OCI-LY7 (cell line): ENCODE measurements at regions not wholly inside any gene's neighbourhood (a gene's known extent, or its start where the extent isn't known, plus 50 kb on each side); places are given as distances from the start of the nearest gene placed in this dataset.

Source experiments
- BruUV-seq: library from RNA; stranded (reverse); fragments of 400-500 nt; replicated peaks from 2 replicates; lab custom pipeline; 2021; lab: Mats Ljungman, UMichigan
- CTCF ChIA-PET: fragments of 300-600 bp; sonication (Branson Sonifier 250); formaldehyde crosslinking; loops from one replicate; lab custom pipeline; 2022; ENCODE audit warnings: antibody characterized with exemption; ENCODE audit not compliant: unreplicated experiment; lab: Charles Lee
- POLR2A ChIA-PET: fragments of 300-600 bp; sonication (Branson Sonifier 250); formaldehyde crosslinking; loops from one replicate; lab custom pipeline; 2022; ENCODE audit warnings: antibody characterized with exemption; lab: Charles Lee
- DNase-seq: peaks from one replicate; pipeline ENCODE4 v3.0.0-alpha.2; 2015; ENCODE audit warnings: low spot score
- H2AFZ ChIP-seq: fragments of 200-600 bp; sonication (generic), shearing (Covaris generic); 2 replicates; pipeline ENCODE4 v1.6.1; 2014; ENCODE audit warnings: mild to moderate bottlenecking, antibody characterized with exemption, low read length, moderate library complexity
- H3K27ac ChIP-seq: fragments of 200-600 bp; sonication (generic); 2 replicates; pipeline ENCODE4 v1.5.1; 2014; ENCODE audit warnings: mixed run types, low read depth, mild to moderate bottlenecking, moderate library complexity, low read length, inconsistent platforms; ENCODE audit not compliant: poor library complexity, severe bottlenecking
- H3K36me3 ChIP-seq: fragments of 200-600 bp; sonication (generic); 2 replicates; pipeline ENCODE4 v1.6.1; 2014; ENCODE audit warnings: mild to moderate bottlenecking, antibody characterized with exemption, low read length, moderate library complexity, mixed read lengths; ENCODE audit not compliant: insufficient read depth
- H3K4me1 ChIP-seq: fragments of 200-600 bp; sonication (generic); 2 replicates; pipeline ENCODE4 v1.5.1; 2014; ENCODE audit warnings: mild to moderate bottlenecking, low read length; ENCODE audit not compliant: insufficient read depth, poor library complexity, severe bottlenecking
- H3K4me2 ChIP-seq: fragments of 200-600 bp; sonication (generic); 2 replicates; pipeline ENCODE4 v1.6.1; 2014; ENCODE audit warnings: mild to moderate bottlenecking, low read length
- H3K4me3 ChIP-seq: fragments of 200-600 bp; sonication (generic); 2 replicates; pipeline ENCODE4 v1.5.1; 2014; ENCODE audit warnings: mild to moderate bottlenecking, low read depth, low read length; ENCODE audit not compliant: poor library complexity, severe bottlenecking
- H3K79me2 ChIP-seq: fragments of 200-600 bp; sonication (generic); 2 replicates; pipeline ENCODE4 v1.6.1; 2016; ENCODE audit warnings: low read depth, mild to moderate bottlenecking, low read length, moderate library complexity, mixed read lengths; ENCODE audit not compliant: insufficient read depth
- H3K9me2 ChIP-seq: fragments of 200-600 bp; sonication (generic); 2 replicates; pipeline ENCODE4 v1.6.1; 2016; ENCODE audit warnings: mild to moderate bottlenecking, low read length, mixed read lengths; ENCODE audit not compliant: insufficient read depth
- H3K9me3 ChIP-seq: fragments of 200-600 bp; sonication (generic); 2 replicates; pipeline ENCODE4 v1.6.1; 2014; ENCODE audit warnings: mild to moderate bottlenecking, mixed run types, low read length, mixed read lengths
- H4K20me1 ChIP-seq: fragments of 200-600 bp; sonication (generic); 2 replicates; pipeline ENCODE4 v1.6.1; 2014; ENCODE audit warnings: mild to moderate bottlenecking, antibody characterized with exemption, low read length, moderate library complexity, mixed read lengths; ENCODE audit not compliant: insufficient read depth
- EZH2phosphoT487 ChIP-seq: fragments of 200-600 bp; sonication (generic); IDR thresholded peaks from 2 replicates; pipeline ENCODE4 v1.6.1; 2018; ENCODE audit warnings: low read depth, borderline replicate concordance, mild to moderate bottlenecking, mixed run types, antibody characterized with exemption, low read length, moderate library complexity, mixed read lengths
- intact Hi-C: fragments of 100-400 bp; cut with micrococcal nuclease; formaldehyde crosslinking; loops from one replicate; pipeline ENCODE4 v1.10.0; 2022; ENCODE audit not compliant: unreplicated experiment
- TF ChIP-seq, protein P1 (sequence below): fragments of 200-600 bp; sonication (generic); conservative IDR thresholded peaks from 2 replicates; pipeline ENCODE4 v1.5.1; 2014; ENCODE audit warnings: mild to moderate bottlenecking, antibody characterized with exemption, low read length, moderate library complexity, mixed read lengths

DNA sequence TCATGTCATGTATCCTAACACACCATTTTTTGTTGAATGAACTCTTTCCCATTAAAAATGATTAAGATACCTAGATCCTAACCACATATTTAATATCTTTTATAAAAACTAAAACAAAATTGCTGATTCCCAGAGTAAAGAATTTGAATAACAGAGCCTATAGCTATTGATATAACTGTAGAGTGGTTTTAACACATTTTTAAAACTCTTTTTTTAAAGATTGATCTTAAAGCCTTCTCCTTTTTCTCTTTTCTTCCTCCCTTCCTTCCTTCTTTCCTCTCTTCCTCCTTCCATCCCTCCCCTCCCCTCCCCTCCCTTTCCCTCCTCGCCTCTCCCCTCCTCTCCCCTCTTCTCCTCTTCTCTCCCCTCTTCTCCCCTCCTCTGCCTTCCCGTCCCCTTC lies 605.4 kb upstream of the FZD8 start:
- ChIA-PET POLR2A (no interaction called here), CTCF (no interaction called here)
- H3K9me3 ChIP-seq: no peaks in the 10 kb centered on the region
- no peaks in the 10 kb centered on the region for H4K20me1 ChIP-seq
- H3K4me1 ChIP-seq: no peaks in the 10 kb centered on the region
- no peaks in the 10 kb centered on the region for H3K79me2 ChIP-seq
- H3K4me2 ChIP-seq: no peak overlapping the region
- intact Hi-C loops: no loop called here
- no peaks in the 10 kb centered on the region for H3K9me2 ChIP-seq
- H3K27ac ChIP-seq: no peak overlapping the region
- DNase-seq: no peak
- TF ChIP-seq, protein P1, sequence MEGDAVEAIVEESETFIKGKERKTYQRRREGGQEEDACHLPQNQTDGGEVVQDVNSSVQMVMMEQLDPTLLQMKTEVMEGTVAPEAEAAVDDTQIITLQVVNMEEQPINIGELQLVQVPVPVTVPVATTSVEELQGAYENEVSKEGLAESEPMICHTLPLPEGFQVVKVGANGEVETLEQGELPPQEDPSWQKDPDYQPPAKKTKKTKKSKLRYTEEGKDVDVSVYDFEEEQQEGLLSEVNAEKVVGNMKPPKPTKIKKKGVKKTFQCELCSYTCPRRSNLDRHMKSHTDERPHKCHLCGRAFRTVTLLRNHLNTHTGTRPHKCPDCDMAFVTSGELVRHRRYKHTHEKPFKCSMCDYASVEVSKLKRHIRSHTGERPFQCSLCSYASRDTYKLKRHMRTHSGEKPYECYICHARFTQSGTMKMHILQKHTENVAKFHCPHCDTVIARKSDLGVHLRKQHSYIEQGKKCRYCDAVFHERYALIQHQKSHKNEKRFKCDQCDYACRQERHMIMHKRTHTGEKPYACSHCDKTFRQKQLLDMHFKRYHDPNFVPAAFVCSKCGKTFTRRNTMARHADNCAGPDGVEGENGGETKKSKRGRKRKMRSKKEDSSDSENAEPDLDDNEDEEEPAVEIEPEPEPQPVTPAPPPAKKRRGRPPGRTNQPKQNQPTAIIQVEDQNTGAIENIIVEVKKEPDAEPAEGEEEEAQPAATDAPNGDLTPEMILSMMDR: no peak
- no peak for TF ChIP-seq EZH2phosphoT487
- BruUV-seq: no TSS peak
- no peaks in the 10 kb centered on the region for H3K36me3 ChIP-seq
- H2AFZ ChIP-seq: no peak overlapping the region
- no peak overlapping the region for H3K4me3 ChIP-seq

DNA sequence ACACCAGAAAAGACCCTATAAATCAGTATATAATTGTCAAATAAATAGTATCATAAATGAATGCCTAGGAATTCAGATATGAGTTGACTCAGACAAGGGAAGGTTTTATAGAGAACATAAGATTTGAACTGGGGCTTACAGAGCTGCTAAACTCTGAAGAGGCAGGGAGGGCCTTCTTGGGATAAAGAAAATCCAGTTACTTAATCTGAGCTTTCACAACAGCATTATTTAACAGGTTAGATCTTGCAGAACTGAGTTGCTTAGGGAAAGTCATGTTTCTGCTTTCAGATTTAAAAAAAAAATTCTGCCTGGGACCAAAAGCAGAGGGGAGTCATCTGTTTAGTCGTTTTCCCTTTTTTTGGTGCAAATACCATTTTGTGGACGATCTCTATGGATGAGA lies 594.8 kb upstream of the FZD8 start:
- no peak overlapping the region for H3K27ac ChIP-seq
- no peak overlapping the region for H3K4me2 ChIP-seq
- H3K4me3 ChIP-seq: no peak overlapping the region
- TF ChIP-seq, protein P1: no peak
- TF ChIP-seq EZH2phosphoT487: no peak
- no peaks in the 10 kb centered on the region for H3K9me3 ChIP-seq
- no TSS peak for BruUV-seq
- no peaks in the 10 kb centered on the region for H3K36me3 ChIP-seq
- no peaks in the 10 kb centered on the region for H3K79me2 ChIP-seq
- POLR2A ChIA-PET: no interaction called here
- DNase-seq: no peak
- H3K4me1 ChIP-seq: no peaks in the 10 kb centered on the region
- CTCF ChIA-PET: no interaction called here
- H3K9me2 ChIP-seq: no peaks in the 10 kb centered on the region
- H2AFZ ChIP-seq: no peak overlapping the region
- intact Hi-C loops: no loop called here
- H4K20me1 ChIP-seq: no peaks in the 10 kb centered on the region

DNA sequence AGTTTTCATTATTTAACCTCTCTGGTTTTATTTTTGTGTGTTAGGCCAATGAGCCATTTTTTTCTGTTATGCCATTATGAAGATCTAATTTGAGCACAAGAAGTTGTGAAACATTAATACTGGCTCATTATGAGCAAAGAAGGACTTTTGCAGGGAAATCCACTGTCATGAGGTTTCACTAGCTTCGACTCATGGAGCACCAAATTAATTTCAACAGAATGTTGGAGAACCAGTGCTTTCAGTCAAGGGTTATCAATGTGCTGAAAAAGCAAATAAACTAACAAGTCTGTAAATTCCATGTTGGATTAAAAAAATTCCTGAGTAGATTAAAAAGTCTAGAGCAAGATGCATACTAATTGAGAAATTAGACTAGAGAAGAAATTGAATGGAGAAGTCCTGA lies 594.2 kb upstream of the FZD8 start:
- H3K27ac ChIP-seq: no peak overlapping the region
- ChIA-PET CTCF (no interaction called here), POLR2A (interaction anchor here (0.7 kb wide), 1 partner anchor 26 kb away, joined by 3 read pairs; no protein-coding TSS in a partner anchor)
- no peak for DNase-seq
- no TSS peak for BruUV-seq
- no peaks in the 10 kb centered on the region for H3K79me2 ChIP-seq
- no peak overlapping the region for H3K4me3 ChIP-seq
- no peak for TF ChIP-seq EZH2phosphoT487
- TF ChIP-seq, protein P1: no peak
- no peaks in the 10 kb centered on the region for H3K9me2 ChIP-seq
- intact Hi-C loops: no loop called here
- no peaks in the 10 kb centered on the region for H3K36me3 ChIP-seq
- no peaks in the 10 kb centered on the region for H4K20me1 ChIP-seq
- no peak overlapping the region for H2AFZ ChIP-seq
- no peaks in the 10 kb centered on the region for H3K4me1 ChIP-seq
- no peaks in the 10 kb centered on the region for H3K9me3 ChIP-seq
- no peak overlapping the region for H3K4me2 ChIP-seq
